ENCODE measurements at regions not wholly inside any gene's neighbourhood (a gene's known extent, or its start where the extent isn't known, plus 50 kb on each side); places are given as distances from the start of the nearest gene placed in this dataset.
A peak's percentile ranks its signal among the peaks of the same experiment; 100 is the strongest.

- 97 to 100% (median 97%) methylated on average over 2 to 6 of the region's 6 CpGs for WGBS, 4 donors
- DNase-seq (no peak), ATAC-seq (peak in 1 of 4 donors; percentile 23)
- TF ChIP-seq POLR2A (IDR thresholded peaks at IDR 0.05): no peak
- TF ChIP-seq CTCF (IDR thresholded peaks at IDR 0.05): no peak
- Histone ChIP-seq H3K4me3 (no peak overlapping the region), H3K27ac (no peak overlapping the region), H3K9me3 (peaks cover 0 to 7% (median 0%) of the 10 kb centered on the region in 12 donors), H3K36me3 (no peaks in the 10 kb centered on the region), H3K4me1 (peaks cover 0 to 29% (median 19%) of the 10 kb centered on the region in 12 donors), H3K27me3 (no peaks in the 10 kb centered on the region)
- intact Hi-C loops (cut with DNase I): loop anchor here in 1 of 10 donors (10.0 kb wide), 1 partner anchor 124 kb away; no protein-coding TSS in a partner anchor
Observed at GRCh38 chr12:46531059-46531785, 158.6 kb upstream of the SLC38A2 start.

- WGBS, 4 donors: 93 to 98% (median 96%) methylated on average over 11 to 14 of the region's 14 CpGs
- Histone ChIP-seq H3K36me3 (no peaks in the 10 kb centered on the region), H3K4me3 (no peak overlapping the region), H3K9me3 (peaks cover 0 to 7% (median 0%) of the 10 kb centered on the region in 12 donors), H3K4me1 (peaks cover 0 to 29% (median 13%) of the 10 kb centered on the region in 12 donors), H3K27ac (no peak overlapping the region), H3K27me3 (no peaks in the 10 kb centered on the region)
- DNase-seq (peak in 1 of 5 donors; percentile 29), ATAC-seq (peak in 1 of 4 donors; percentile 37)
- TF ChIP-seq CTCF (IDR thresholded peaks at IDR 0.05) (no peak), POLR2A (IDR thresholded peaks at IDR 0.05) (no peak)
- intact Hi-C loops (cut with DNase I): loop anchor here in 1 of 10 donors (10.0 kb wide), 1 partner anchor 124 kb away; no protein-coding TSS in a partner anchor
Observed at GRCh38 chr12:46530373-46531056, 157.9 kb upstream of the SLC38A2 start.

- WGBS, 4 donors: 62 to 87% (median 73%) methylated on average over 3 of the region's 3 CpGs
- Histone ChIP-seq H3K36me3 (no peaks in the 10 kb centered on the region), H3K4me3 (no peak overlapping the region), H3K27me3 (no peaks in the 10 kb centered on the region), H3K9me3 (peaks cover 0 to 7% (median 0%) of the 10 kb centered on the region in 12 donors), H3K4me1 (peaks cover 0 to 44% (median 31%) of the 10 kb centered on the region in 12 donors), H3K27ac (peak overlapping the region in 2 of 12 donors; percentile 15 to 83)
- DNase-seq (no peak), ATAC-seq (no peak)
- no peak for TF ChIP-seq POLR2A (IDR thresholded peaks at IDR 0.05)
- TF ChIP-seq CTCF (IDR thresholded peaks at IDR 0.05): no peak
- intact Hi-C loops (cut with DNase I): loop anchor here in 3 of 10 donors (5.0 to 10.0 kb wide), 4 partner anchors 51 to 141 kb away; no protein-coding TSS in a partner anchor
Observed at GRCh38 chr12:46526233-46526632, 153.7 kb upstream of the SLC38A2 start.

GRCh38 chr12:46524778-46525177 is 152.2 kb upstream of the SLC38A2 start:
- Histone ChIP-seq H3K36me3 (no peaks in the 10 kb centered on the region), H3K27ac (peak overlapping the region; percentile 24 to 87 (median 77)), H3K27me3 (no peaks in the 10 kb centered on the region), H3K9me3 (peaks cover 0 to 7% (median 0%) of the 10 kb centered on the region in 12 donors), H3K4me1 (peaks cover 0 to 50% (median 31%) of the 10 kb centered on the region in 12 donors), H3K4me3 (no peak overlapping the region)
- DNase-seq (peak; percentile 88 to 97 (median 92)), ATAC-seq (peak; percentile 98)
- WGBS, 4 donors: 9 to 15% (median 12%) methylated on average over 2 of the region's 2 CpGs
- intact Hi-C loops (cut with DNase I): loop anchor here in 5 of 10 donors (5.0 to 10.0 kb wide), 5 partner anchors 50 to 140 kb away; no protein-coding TSS in a partner anchor
- no peak for TF ChIP-seq POLR2A (IDR thresholded peaks at IDR 0.05)
- no peak for TF ChIP-seq CTCF (IDR thresholded peaks at IDR 0.05)

All from heart left ventricle (tissue), 16 donors.